GM18951 (cell line): ENCODE measurements at regions not wholly inside any gene's neighbourhood (a gene's known extent, or its start where the extent isn't known, plus 50 kb on each side); places are given as distances from the start of the nearest gene placed in this dataset.
"Not testable (repeated sequence)": the region's sequence is repeated elsewhere in the genome, so short reads cannot be mapped to it uniquely, and the experiment has no call there.

ENCODE experiments used
- POLR2A ChIP-seq: IDR thresholded peaks from 4 replicates; pipeline ENCODE4 v1.6.1; 2011; ENCODE audit warnings: mild to moderate bottlenecking; ENCODE audit not compliant: insufficient read length, insufficient read depth; ENCODE audit errors: extremely low read depth
- in situ Hi-C: fragments of 300-500 bp; cut with MboI; formaldehyde crosslinking; loops from one replicate; pipeline ENCODE4 v1.12.0; 2022; ENCODE audit warnings: low sequenced_read_pairs, mixed read lengths, inconsistent platforms; ENCODE audit not compliant: unreplicated experiment

- TF ChIP-seq POLR2A: no peak
- in situ Hi-C loops: no loop called here
Observed at GRCh38 chr1:173257805-173258204, 50.7 kb upstream of the TNFSF4 start.

GRCh38 chr1:173258479-173259264 is 51.5 kb upstream of the TNFSF4 start:
- in situ Hi-C loops: no loop called here

GRCh38 chr1:173260329-173260728 is 53.2 kb upstream of the TNFSF4 start:
- in situ Hi-C loops: not testable (repeated sequence)

More at GRCh38 chr1:173258479-173259264, 51.5 kb upstream of the TNFSF4 start:
- TF ChIP-seq POLR2A: no peak

DNA sequence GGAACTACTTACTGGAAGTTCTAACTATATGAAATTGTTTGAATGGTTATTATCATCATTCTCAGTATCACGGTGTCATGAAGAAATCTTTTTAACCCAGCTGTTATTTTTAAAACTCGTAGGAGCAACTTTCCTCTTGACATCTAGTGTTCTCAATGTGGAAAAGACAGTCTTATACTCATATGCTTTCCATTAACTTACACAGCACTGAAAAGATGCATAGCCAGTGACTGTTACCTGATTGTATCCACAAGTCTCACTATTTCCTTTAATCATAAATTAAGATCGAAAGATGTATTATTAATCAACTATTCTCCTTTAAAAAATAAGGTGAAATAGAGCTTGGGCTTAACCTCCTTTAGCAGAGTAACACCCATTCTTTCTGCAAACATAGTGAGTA is 59.7 kb upstream of the TNFSF4 start:
- TF ChIP-seq POLR2A: no peak
- in situ Hi-C loops: no loop called here

- in situ Hi-C loops: no loop called here
- TF ChIP-seq POLR2A: no peak
Observed at GRCh38 chr1:173267453-173267945, 60.4 kb upstream of the TNFSF4 start.

DNA sequence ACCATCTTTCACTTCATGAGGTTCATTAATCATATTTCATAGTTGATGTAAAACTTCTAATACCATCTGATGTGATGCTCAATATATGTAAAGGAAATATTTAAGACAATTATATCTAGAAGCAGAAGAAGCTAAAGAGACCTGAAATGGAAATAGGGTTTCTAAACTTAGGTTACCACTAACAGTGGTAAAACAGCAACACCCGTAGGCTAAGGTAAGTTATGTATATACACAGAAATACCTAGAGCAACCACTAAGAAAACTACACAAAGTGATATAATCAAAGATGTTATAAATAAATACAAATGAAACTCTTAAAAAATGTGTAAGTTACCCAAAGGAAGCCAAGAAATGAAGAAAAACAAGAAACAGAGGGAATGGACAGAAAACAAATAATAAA is 61.1 kb upstream of the TNFSF4 start:
- no peak for TF ChIP-seq POLR2A
- in situ Hi-C loops: no loop called here

- in situ Hi-C loops: no loop called here
Observed at GRCh38 chr1:173268786-173269277, 61.7 kb upstream of the TNFSF4 start.

GRCh38 chr1:173269490-173270230 is 62.5 kb upstream of the TNFSF4 start:
- in situ Hi-C loops: no loop called here
- no peak for TF ChIP-seq POLR2A

More at GRCh38 chr1:173268786-173269277, 61.7 kb upstream of the TNFSF4 start:
- TF ChIP-seq POLR2A: no peak

DNA sequence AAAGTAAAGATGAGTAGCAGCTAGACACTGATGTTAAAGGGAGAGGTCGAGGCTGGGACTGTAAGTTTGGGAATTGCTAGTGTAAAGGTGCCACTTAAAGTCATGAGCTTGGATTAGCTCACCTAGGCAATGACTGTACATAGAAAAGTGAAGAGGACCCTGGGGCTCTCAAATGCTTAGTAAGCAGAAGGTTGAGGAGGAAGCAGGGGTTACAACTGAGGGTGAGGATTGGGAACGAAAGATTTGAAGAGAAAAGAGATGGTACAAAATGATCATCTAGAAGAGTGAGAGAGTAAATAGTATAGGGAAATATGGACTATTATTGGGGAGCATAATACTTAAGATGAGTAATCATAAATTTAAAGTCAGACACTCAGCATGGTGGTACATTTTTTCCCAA is 63.1 kb upstream of the TNFSF4 start:
- in situ Hi-C loops: no loop called here
- no peak for TF ChIP-seq POLR2A

DNA sequence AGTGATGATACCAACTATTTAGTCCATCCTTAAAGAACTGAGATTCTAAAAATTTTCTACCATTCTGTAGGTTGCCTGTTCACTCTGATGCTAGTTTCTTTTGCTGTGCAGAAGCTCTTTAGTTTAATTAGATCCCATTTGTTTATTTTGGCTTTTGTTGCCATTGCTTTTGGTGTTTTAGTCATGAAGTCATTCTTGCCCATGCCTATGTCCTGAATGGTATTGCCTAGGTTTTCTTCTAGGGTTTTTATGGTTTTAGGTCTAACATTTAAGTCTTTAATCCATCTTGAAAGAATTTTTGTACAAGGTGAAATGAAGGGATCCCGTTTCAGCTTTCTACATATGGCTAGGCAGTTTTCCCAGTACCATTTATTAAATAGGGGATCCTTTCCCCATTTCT is 63.9 kb upstream of the TNFSF4 start:
- in situ Hi-C loops: not testable (repeated sequence)

DNA sequence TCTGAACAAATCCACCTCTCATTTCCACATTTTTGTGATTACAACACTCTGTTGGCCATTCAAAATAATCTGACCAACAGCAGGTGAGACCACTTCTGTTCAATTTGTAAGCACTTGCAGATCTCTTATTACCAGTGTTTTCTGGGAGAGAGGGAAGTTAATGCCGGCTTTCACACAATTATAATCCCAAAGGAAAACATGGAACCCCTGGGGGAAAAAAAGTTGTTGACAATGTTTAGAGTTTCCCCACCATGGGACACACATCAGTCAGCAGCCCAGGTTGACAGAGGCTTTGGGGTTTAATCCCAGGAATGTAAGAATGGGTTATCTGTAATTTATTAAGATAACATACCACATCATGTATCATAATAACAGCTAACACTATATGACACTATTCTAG is 68.4 kb upstream of the TNFSF4 start:
- TF ChIP-seq POLR2A: no peak
- in situ Hi-C loops: no loop called here

DNA sequence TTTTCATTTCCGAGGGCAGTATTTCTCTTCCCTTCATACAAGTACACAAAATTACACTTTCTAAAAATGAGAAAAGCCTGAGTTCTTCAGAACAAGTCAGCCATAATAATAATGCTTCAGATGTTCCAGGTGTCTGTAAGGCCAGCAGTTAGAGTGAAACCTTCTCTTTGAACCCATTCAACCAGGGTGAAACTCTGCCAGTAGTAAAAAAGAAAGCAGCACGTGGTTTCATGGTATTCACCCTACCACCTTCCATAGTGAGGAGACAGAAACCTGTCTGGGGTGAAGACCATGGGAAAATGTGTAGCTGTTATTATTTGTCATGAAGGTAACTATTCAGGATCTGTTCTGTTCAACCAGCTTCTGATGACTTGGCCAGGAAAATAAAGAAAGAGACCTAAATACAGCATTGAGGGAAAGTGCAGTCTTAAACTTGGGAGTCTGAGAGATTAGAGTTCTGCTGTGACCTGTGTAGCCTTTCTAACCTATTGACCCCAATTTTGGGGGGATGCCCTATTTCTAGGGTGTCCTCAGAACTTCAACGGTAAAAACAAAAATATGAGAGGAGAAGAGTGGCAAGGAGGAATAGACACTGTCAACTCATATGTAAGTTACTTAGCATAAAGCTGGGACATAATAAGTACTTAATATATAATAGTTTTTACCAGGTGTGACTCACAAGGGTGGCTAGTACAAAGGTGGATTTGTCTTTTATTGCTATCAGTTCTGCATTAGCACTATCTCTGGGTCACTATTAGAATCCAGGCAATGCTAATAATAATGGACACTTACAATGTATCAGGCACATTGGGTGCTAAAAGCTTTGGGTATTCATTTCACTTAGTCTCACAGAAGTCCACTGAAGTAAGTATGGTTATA is 70.0 kb upstream of the TNFSF4 start:
- TF ChIP-seq POLR2A: no peak
- in situ Hi-C loops: no loop called here
